HG03175 (cell line): ENCODE measurements at regions not wholly inside any gene's neighbourhood (a gene's known extent, or its start where the extent isn't known, plus 50 kb on each side); places are given as distances from the start of the nearest gene placed in this dataset.

ENCODE experiments used
- ATAC-seq: cut with Tn5 transposase; IDR thresholded peaks from one replicate; pipeline ENCODE4 v1.9.1; 2021; ENCODE audit warnings: mild to moderate bottlenecking, moderate library complexity; ENCODE audit not compliant: unreplicated experiment

- no peak for ATAC-seq
Observed at GRCh38 chr10:3526727-3527501, 258.1 kb downstream of the KLF6 start.

GRCh38 chr10:3525832-3526449, 259.1 kb downstream of the KLF6 start:
- ATAC-seq = no peak

DNA sequence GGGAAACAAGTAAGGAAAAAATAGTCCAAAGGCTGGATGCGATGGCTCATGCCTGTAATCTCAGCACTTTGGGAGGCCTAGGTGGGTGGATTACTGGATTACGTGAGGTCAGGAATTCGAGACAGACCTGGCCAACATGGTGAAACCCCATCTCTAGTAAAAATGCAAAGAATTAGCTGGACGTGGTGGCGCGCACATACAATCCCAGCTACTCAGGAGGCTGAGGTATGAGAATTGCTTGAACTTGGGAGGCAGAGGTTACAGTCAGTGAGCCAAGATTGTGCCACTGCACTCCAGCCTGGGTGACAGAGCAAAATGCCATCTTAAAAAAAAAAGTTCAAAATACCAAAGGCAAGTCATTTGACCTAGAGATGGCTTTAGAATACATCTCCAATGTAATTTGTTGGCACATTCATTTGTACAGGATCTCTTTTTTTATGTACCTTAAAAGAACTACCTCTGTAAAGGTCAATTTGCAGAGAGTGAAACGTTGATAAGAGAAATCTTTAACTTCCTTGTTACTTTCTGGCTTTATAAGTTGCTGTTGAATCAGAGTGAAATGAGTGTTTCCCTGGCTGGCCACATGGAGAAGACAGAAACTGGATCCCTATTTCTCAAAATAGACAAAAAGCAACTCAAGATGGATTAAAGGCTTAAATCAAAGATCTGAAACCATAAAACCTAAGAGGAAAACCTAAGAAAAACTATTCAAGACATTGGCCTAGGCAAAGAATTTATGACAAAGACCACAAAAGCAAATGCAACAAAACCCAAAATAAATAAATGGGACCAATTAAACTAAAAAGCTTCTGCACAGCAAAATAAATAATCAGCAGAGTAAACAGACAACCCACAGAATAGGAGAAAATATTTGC, 260.7 kb downstream of the KLF6 start:
- ATAC-seq = no peak

DNA sequence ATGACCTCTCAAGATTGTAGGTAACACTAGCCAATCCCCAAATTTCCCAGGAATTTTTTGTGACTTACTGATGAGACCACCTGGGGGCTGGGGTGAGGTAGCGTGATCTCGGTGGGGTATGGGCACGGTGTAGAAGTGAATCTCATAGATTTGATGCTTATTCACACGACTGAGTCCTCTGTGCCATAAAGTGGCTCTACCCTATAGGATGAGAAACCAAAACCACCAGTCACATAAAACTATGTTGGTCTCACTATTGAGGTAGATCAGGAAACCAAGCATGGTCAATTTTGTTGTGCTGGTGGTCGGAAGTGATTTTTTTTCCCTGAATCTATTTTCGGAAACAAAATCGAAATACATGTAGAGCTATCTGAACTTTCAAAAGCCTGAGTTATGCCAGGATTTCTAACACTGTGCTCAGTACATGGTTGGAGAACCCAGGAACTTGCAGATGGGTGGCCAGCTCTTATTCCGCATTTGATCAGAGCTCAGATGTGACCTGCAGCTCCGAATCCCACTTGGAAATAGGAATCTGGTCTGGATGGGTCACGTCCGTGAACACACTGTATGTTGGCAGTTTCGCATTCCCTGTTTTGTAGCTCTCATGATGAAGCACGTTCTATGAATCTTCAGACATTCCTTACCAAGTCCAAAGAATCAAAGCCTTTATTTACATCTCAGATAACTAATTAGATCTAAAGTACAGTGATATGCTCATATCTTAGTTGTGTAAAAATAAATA, 261.5 kb downstream of the KLF6 start:
- no peak for ATAC-seq

GRCh38 chr10:3516923-3517255, 268.1 kb downstream of the KLF6 start:
- ATAC-seq = no peak

DNA sequence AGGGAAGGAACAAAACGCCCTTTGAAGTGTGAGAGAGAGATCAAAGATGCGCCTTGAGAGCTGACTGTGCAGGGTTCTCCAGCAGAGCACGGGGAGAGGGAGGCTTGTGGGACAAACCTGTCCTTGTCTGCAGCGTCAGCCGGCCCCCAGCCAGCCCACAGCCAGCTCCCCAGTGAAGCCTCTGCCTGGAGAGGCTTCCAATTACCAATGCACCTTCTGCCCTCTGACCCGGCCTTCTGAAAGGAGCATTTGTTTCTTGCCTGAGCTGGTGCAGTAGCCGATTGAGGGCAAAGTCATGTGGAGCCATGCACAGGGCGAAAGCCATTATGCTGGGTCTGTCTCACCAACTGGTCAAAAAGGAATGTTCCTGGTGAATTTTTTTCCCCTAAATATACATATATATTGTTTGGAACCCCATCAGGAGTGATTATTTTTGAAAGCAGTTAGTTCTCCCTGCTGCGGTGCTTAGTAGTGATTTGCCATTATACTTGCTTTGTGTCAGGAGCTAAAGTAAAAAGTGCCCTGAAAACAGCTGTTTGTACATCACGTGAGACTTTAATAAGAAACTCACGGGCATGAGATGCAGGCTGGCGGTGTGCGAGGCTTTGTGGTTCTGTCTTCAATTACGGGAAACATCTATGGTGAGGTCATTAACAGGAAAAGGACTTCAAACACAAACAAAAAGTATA, 268.6 kb downstream of the KLF6 start:
- no peak for ATAC-seq

DNA sequence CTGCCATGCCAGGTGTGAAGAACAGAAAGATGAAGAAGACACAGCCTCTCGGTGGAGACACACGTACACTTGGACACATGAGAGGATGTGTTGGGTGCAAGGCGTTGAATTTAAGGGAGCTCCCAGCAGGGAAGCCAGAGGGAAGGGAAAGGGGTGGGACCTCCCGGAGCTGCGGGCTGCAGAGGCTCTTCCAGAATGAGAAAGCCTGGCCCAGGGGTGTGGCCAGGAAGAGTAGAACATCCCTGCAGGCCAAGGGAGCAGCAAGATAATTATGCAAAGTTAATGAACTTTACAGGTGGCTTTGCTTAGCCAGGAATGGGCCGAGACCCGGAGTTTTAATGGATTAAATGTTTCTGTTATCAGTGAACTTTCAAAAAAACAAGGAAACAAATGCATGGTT, 270.3 kb downstream of the KLF6 start:
- ATAC-seq = no peak

- ATAC-seq = no peak
Observed at GRCh38 chr10:3512263-3512662, 272.7 kb downstream of the KLF6 start.

DNA sequence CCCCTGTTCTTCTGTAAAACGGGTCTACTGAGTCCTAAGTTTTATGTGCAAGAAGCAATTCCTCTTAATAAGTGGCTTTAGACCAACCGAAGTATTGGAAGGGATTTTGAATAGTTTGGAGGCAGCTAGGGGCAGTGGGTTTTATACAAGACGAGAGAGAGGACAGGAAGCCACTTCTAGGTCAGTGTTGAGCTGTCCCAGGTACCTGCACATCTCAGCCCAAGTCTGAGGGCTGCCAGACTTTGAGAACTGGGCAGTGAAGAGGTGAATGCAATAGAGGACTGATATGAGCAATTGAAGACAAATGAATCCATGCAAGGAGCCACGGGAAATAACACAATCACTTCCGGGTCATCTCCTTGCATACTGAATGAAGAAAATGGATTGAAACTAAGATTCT, 273.5 kb downstream of the KLF6 start:
- no peak for ATAC-seq

- ATAC-seq = no peak
Observed at GRCh38 chr10:3510741-3511140, 274.3 kb downstream of the KLF6 start.

- ATAC-seq = no peak
Observed at GRCh38 chr10:3509355-3509754, 275.7 kb downstream of the KLF6 start.

GRCh38 chr10:3503299-3503698, 281.7 kb downstream of the KLF6 start:
- ATAC-seq = no peak

GRCh38 chr10:3502673-3503072, 282.3 kb downstream of the KLF6 start:
- ATAC-seq = no peak

DNA sequence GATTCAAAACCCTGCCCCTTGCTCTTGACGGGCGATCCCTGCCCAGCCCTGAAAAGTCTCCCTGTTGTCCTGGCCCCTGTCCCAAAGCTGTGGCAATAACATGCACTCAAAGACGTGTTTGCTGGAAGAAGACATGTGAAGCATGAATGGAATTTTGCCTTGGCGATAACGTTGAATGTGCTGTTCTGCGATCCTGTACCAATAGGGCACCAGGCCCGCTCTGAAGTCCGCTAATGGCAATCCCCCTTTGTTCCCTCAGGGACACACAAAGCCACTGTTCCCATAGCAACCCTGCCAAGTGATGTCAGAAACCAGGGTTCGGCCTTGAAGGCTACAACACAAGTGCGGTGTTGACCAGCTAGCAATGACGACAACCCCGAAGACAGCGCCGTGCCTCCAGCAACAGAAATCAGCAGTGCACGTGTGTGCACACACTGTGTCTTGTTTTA, 284.6 kb downstream of the KLF6 start:
- ATAC-seq = no peak

DNA sequence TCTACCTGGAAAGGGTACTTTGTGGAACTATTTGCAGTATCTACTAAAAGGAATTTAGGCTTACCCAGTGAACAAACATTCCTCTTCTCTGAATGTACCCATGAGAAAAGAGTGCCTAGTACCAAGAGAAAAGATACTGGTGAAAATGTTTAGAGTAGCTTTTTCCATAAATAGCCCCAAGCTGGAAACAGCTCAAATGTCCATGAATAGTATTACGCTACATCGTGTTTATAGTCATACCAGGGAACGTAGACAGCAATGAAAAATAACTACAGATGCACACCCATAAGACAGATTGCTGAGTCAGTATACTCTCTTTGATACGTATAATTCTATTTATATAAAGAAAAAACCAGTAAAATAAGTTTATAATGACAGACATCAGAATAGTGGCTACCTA, 285.9 kb downstream of the KLF6 start:
- ATAC-seq = no peak

- ATAC-seq = no peak
Observed at GRCh38 chr10:3497581-3497980, 287.4 kb downstream of the KLF6 start.

- ATAC-seq = no peak
Observed at GRCh38 chr10:3496138-3496537, 288.9 kb downstream of the KLF6 start.

- no peak for ATAC-seq
Observed at GRCh38 chr10:3495281-3495680, 289.7 kb downstream of the KLF6 start.

DNA sequence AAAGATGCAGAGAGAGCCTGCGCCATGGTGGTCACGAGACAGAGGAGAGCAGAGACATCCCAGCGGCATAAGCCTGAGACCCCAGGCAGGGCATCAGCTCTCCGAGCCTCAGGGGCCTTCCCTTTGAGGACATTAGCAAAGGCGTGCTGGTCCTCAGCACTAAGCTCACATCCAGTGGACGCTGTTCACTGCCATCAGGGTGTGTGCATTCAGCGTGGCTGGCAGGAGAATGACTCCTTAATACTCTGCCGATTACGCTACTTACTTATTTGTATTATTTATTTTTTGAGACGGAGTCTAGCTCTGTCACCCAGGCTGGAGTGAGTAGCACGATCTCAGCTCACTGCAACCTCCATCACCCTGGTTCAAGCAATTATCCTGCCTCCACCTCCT, 290.2 kb downstream of the KLF6 start:
- no peak for ATAC-seq

GRCh38 chr10:3494131-3494837, 290.7 kb downstream of the KLF6 start:
- no peak for ATAC-seq
